ENCODE measurements at regions not wholly inside any gene's neighbourhood (a gene's known extent, or its start where the extent isn't known, plus 50 kb on each side); places are given as distances from the start of the nearest gene placed in this dataset.
"Not testable (repeated sequence)": the region's sequence is repeated elsewhere in the genome, so short reads cannot be mapped to it uniquely, and the experiment has no call there.

GRCh38 chr7:127451258-127451657, 58.8 kb upstream of the ZNF800 start:
- TF ChIP-seq POLR2A (IDR thresholded peaks at IDR 0.05; ENCODE audit: control extremely low read depth in 1 of 2, low read depth in 2 of 2, low read length in 2 of 2); CTCF (IDR thresholded peaks at IDR 0.05; ENCODE audit: control extremely low read depth in 1 of 3, insufficient read depth in 1 of 3, low read depth in 1 of 3, low read length in 3 of 3); EZH2 (IDR thresholded peaks at IDR 0.05; ENCODE audit: low read depth, low read length, severe bottlenecking); EGR1 (IDR thresholded peaks at IDR 0.05; ENCODE audit: borderline replicate concordance, low read depth, low read length); ZNF274 (IDR thresholded peaks at IDR 0.05; ENCODE audit: borderline replicate concordance, extremely low read depth, low read length); RFX5 (IDR thresholded peaks at IDR 0.05; ENCODE audit: borderline replicate concordance, low read depth, low read length): not testable (repeated sequence)
